ENCODE measurements at regions not wholly inside any gene's neighbourhood (a gene's known extent, or its start where the extent isn't known, plus 50 kb on each side); places are given as distances from the start of the nearest gene placed in this dataset.

GRCh38 chr1:60348884-60349283, 275.3 kb upstream of the C1orf87 start:
- H3K27me3 ChIP-seq = no peaks in the 10 kb centered on the region
- WGBS, 2 donors = 91 to 95% methylated on average over 1 of the region's 1 CpG

DNA sequence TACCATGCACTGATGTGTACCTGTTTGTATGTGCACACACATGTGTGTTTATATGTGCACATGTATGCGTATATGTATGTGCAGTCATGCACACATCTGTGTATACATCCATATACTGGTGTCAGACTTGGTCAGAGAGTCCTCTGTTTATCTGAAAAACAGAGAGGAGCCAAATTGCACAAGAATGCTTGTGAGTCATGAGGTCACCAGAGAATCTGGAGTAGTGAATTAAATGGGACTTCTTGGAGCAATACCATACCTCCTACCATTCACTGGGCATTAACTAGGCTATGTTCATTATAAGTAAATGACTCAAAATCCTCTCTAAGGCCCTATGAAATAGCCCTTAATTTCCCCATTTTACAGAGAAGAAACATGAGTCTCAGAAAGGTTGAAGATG, 272.1 kb upstream of the C1orf87 start:
- no peak for DNase-seq (ENCODE audit: low spot score in 2 of 2)
- Histone ChIP-seq H3K27ac (no peak overlapping the region), H3K36me3 (no peaks in the 10 kb centered on the region), H3K4me3 (no peak overlapping the region), H3K4me1 (no peaks in the 10 kb centered on the region), H3K27me3 (no peaks in the 10 kb centered on the region), H3K9me3 (no peaks in the 10 kb centered on the region)
- no peak for TF ChIP-seq CTCF (IDR thresholded peaks at IDR 0.05)
- no peak for TF ChIP-seq EP300 (IDR thresholded peaks at IDR 0.05)
- no peak for TF ChIP-seq POLR2A (IDR thresholded peaks at IDR 0.05)
- 90 to 100% methylated on average over 1 of the region's 1 CpG for WGBS, 2 donors

More at GRCh38 chr1:60348884-60349283, 275.3 kb upstream of the C1orf87 start:
- DNase-seq (ENCODE audit: low spot score in 2 of 2) = no peak
- no peak overlapping the region for H3K4me3 ChIP-seq
- no peak overlapping the region for H3K27ac ChIP-seq
- H3K9me3 ChIP-seq = no peaks in the 10 kb centered on the region
- H3K4me1 ChIP-seq = no peaks in the 10 kb centered on the region
- no peaks in the 10 kb centered on the region for H3K36me3 ChIP-seq
- TF ChIP-seq EP300 (IDR thresholded peaks at IDR 0.05) = no peak
- TF ChIP-seq POLR2A (IDR thresholded peaks at IDR 0.05) = no peak
- no peak for TF ChIP-seq CTCF (IDR thresholded peaks at IDR 0.05)

DNA sequence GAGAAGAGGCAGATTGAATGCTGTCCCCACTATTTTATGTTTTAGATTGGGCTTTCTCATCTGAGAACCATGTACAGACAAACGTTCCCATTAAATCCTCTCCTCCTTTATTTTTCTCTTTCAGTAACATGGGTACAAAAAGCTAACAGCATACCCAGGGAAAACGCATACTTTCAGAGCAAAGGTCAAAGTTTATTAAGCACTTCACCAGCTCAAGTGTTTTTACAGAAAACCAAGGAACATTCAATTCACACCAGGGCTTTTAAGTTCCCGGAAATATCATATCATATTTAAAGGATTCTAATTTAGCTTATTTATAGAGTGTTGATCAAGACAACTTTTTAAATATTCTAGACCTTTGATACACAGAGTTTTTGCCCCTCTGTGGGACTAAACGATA, 271.5 kb upstream of the C1orf87 start:
- no peak for DNase-seq (ENCODE audit: low spot score in 2 of 2)
- no peaks in the 10 kb centered on the region for H3K36me3 ChIP-seq
- no peaks in the 10 kb centered on the region for H3K9me3 ChIP-seq
- no peak overlapping the region for H3K27ac ChIP-seq
- TF ChIP-seq POLR2A (IDR thresholded peaks at IDR 0.05) = no peak
- no peak overlapping the region for H3K4me3 ChIP-seq
- H3K4me1 ChIP-seq = no peaks in the 10 kb centered on the region
- H3K27me3 ChIP-seq = no peaks in the 10 kb centered on the region
- WGBS, 2 donors = 46% methylated on average over 4 of the region's 4 CpGs

- H3K4me3 ChIP-seq = no peak overlapping the region
- no peak overlapping the region for H3K27ac ChIP-seq
- no peaks in the 10 kb centered on the region for H3K36me3 ChIP-seq
- H3K4me1 ChIP-seq = no peaks in the 10 kb centered on the region
- WGBS, 2 donors = 82 to 83% methylated on average over 2 of the region's 2 CpGs
- no peak for DNase-seq (ENCODE audit: low spot score in 2 of 2)
- TF ChIP-seq EP300 (IDR thresholded peaks at IDR 0.05) (no peak), POLR2A (IDR thresholded peaks at IDR 0.05) (no peak), CTCF (IDR thresholded peaks at IDR 0.05) (no peak)
- H3K9me3 ChIP-seq = no peaks in the 10 kb centered on the region
- H3K27me3 ChIP-seq = no peaks in the 10 kb centered on the region
Measured at GRCh38 chr1:60343736-60344135, 270.2 kb upstream of the C1orf87 start.

GRCh38 chr1:60342569-60342968, 269.0 kb upstream of the C1orf87 start:
- H3K36me3 ChIP-seq = no peaks in the 10 kb centered on the region
- WGBS, 2 donors = 80 to 88% methylated on average over 1 of the region's 1 CpG
- no peak overlapping the region for H3K27ac ChIP-seq
- no peak overlapping the region for H3K4me3 ChIP-seq
- H3K4me1 ChIP-seq = no peaks in the 10 kb centered on the region
- no peaks in the 10 kb centered on the region for H3K27me3 ChIP-seq
- no peak for DNase-seq (ENCODE audit: low spot score in 2 of 2)
- TF ChIP-seq EP300 (IDR thresholded peaks at IDR 0.05) = no peak
- TF ChIP-seq CTCF (IDR thresholded peaks at IDR 0.05) = no peak
- no peak for TF ChIP-seq POLR2A (IDR thresholded peaks at IDR 0.05)
- H3K9me3 ChIP-seq = no peaks in the 10 kb centered on the region

DNA sequence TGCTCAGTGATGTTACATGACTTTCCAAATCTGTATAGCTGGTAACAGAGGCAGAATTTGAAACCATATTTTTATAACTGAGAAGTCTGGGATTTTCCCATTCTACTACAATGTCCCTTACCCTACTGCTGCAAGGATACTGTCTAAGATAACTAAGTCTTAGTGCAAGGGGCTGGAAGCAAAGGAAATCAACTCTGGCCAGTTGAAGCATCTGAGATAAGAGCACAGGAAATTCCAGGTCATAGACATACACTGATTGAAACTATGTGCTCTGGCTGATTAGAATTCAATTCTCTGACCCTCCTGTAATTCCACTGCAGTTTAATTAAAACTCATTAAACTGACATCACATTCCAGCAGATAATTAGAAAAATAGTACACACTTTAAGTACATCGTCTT, 267.7 kb upstream of the C1orf87 start:
- Histone ChIP-seq H3K9me3 (no peaks in the 10 kb centered on the region), H3K4me3 (no peak overlapping the region), H3K27me3 (no peaks in the 10 kb centered on the region), H3K36me3 (no peaks in the 10 kb centered on the region), H3K4me1 (no peaks in the 10 kb centered on the region), H3K27ac (no peak overlapping the region)
- TF ChIP-seq EP300 (IDR thresholded peaks at IDR 0.05) = no peak
- no peak for TF ChIP-seq POLR2A (IDR thresholded peaks at IDR 0.05)
- TF ChIP-seq CTCF (IDR thresholded peaks at IDR 0.05) = no peak
- DNase-seq (ENCODE audit: low spot score in 2 of 2) = no peak
- 91 to 92% methylated on average over 1 of the region's 1 CpG for WGBS, 2 donors

Measured in tibial nerve (tissue), 4 donors.